SK-N-SH (cell line): ENCODE measurements at regions not wholly inside any gene's neighbourhood (a gene's known extent, or its start where the extent isn't known, plus 50 kb on each side); places are given as distances from the start of the nearest gene placed in this dataset.
A peak's percentile ranks its signal among the peaks of the same experiment; 100 is the strongest.

Experiments
- CTCF ChIA-PET: fragments of 300-600, 350-600 bp; formaldehyde crosslinking; extraction: SDS; loops from one replicate; lab custom pipeline; 2021; lab: Yijun Ruan, JAX
- POLR2A ChIA-PET: fragments of 350-600 bp; sonication (Branson Sonifier 250); formaldehyde crosslinking; extraction: SDS; loops from one replicate; lab custom pipeline; 2020; ENCODE audit warnings: antibody characterized with exemption, inconsistent platforms; lab: Yijun Ruan, JAX
- DNase-seq: peaks from one replicate; pipeline ENCODE4 v3.0.0; 2012
- H2AFZ ChIP-seq: fragments of 200-600 bp; sonication (generic); 2 replicates; pipeline ENCODE4 v1.8.1; 2016; ENCODE audit warnings: antibody characterized with exemption, mild to moderate bottlenecking, low read depth
- H3F3A ChIP-seq: fragments of 200-600 bp; sonication (generic); replicated peaks from 2 replicates; pipeline ENCODE3; 2016; ENCODE audit warnings: antibody characterized with exemption, mild to moderate bottlenecking; ENCODE audit not compliant: insufficient read depth
- H3K27ac ChIP-seq, 2 experiments: fragments of 200-500 bp in 1 of 2; fragments of 200-600 bp in 1 of 2; sonication (Bioruptor generic) in 1 of 2; sonication (generic), shearing (Covaris generic) in 1 of 2; 2 replicates each; pipeline versions ENCODE4 v1.5.1 to v1.6.1; 2014 to 2016; ENCODE audit warnings: low read depth in 2 of 2, inconsistent platforms in 1 of 2, low read length in 1 of 2, mild to moderate bottlenecking in 1 of 2, mixed read lengths in 1 of 2
- H3K27me3 ChIP-seq: fragments of 200-600 bp; sonication (generic), shearing (Covaris generic); 2 replicates; pipeline ENCODE4 v1.6.1; 2016; ENCODE audit warnings: mixed run types; ENCODE audit not compliant: insufficient read depth
- H3K36me3 ChIP-seq, 2 experiments: fragments of 200-500 bp in 1 of 2; fragments of 200-600 bp in 1 of 2; sonication (Bioruptor generic) in 1 of 2; sonication (generic) in 1 of 2; replicated peaks in 1 of 2; 2 replicates each; pipeline versions ENCODE3 to v1.5.1; 2014 to 2016; ENCODE audit warnings: low read length in 1 of 2, mild to moderate bottlenecking in 1 of 2; ENCODE audit not compliant: insufficient read depth in 2 of 2, control insufficient read depth in 1 of 2
- H3K4me1 ChIP-seq, 2 experiments: fragments of 200-500 bp in 1 of 2; fragments of 200-600 bp in 1 of 2; sonication (Bioruptor generic) in 1 of 2; sonication (generic), shearing (Covaris generic) in 1 of 2; 2 replicates each; pipeline versions ENCODE4 v1.5.1 to v1.6.1; 2014 to 2016; ENCODE audit warnings: low read depth in 1 of 2, low read length in 1 of 2, mixed run types in 1 of 2; ENCODE audit not compliant: insufficient read depth in 2 of 2, control insufficient read depth in 1 of 2
- H3K4me2 ChIP-seq: fragments of 200-600 bp; sonication (generic), shearing (Covaris generic); 2 replicates; pipeline ENCODE4 v1.6.1; 2017; ENCODE audit warnings: mixed run types
- H3K4me3 ChIP-seq, 2 experiments: fragments of 200-500 bp in 1 of 2; fragments of 200-600 bp in 1 of 2; sonication (Bioruptor generic) in 1 of 2; sonication (generic), shearing (Covaris generic) in 1 of 2; 2 replicates each; pipeline versions ENCODE4 v1.5.1 to v1.8.1; 2014 to 2016; ENCODE audit warnings: low read depth in 2 of 2, inconsistent platforms in 1 of 2, low read length in 1 of 2, mild to moderate bottlenecking in 1 of 2, mixed read lengths in 1 of 2, moderate library complexity in 1 of 2
- H3K79me2 ChIP-seq: fragments of 200-600 bp; sonication (generic); 2 replicates; pipeline ENCODE4 v1.8.1; 2017; ENCODE audit warnings: mild to moderate bottlenecking; ENCODE audit not compliant: insufficient read depth
- H3K9ac ChIP-seq: fragments of 200-600 bp; sonication (generic); 2 replicates; pipeline ENCODE4 v1.6.1; 2017; ENCODE audit warnings: mixed run types
- H3K9me2 ChIP-seq: fragments of 200-600 bp; sonication (generic); 2 replicates; pipeline ENCODE4 v1.6.1; 2017; ENCODE audit warnings: mixed run types
- H3K9me3 ChIP-seq: fragments of 200-600 bp; sonication (generic); 2 replicates; pipeline ENCODE4 v1.6.1; 2017; ENCODE audit warnings: mixed run types, mild to moderate bottlenecking, moderate library complexity
- H4K20me1 ChIP-seq: fragments of 200-600 bp; sonication (generic); 2 replicates; pipeline ENCODE4 v1.6.1; 2017; ENCODE audit warnings: mild to moderate bottlenecking, mixed run types; ENCODE audit not compliant: insufficient read depth
- NRF1 ChIP-seq: IDR thresholded peaks from 2 replicates; pipeline ENCODE4 v1.6.1; 2012; ENCODE audit warnings: low read depth, mild to moderate bottlenecking, low read length
- RAD21 ChIP-seq: IDR thresholded peaks from 2 replicates; pipeline ENCODE4 v1.6.1; 2012; ENCODE audit warnings: mild to moderate bottlenecking, low read length
- SMC3 ChIP-seq: IDR thresholded peaks from 2 replicates; pipeline ENCODE4 v1.6.1; 2012; ENCODE audit warnings: low read depth, low read length, improper control_type of control experiment
- TAF1 ChIP-seq: IDR thresholded peaks from 2 replicates; pipeline ENCODE4 v1.6.1; 2012; ENCODE audit warnings: low read depth, mild to moderate bottlenecking, low read length, moderate library complexity, borderline replicate concordance
- WGBS: methylation state at CpG from one replicate; pipeline ENCODE4 v1.1.6; 2017; ENCODE audit warnings: low lambda C conversion rate; 5-methylcytosine and 5-hydroxymethylcytosine counted together
- TF ChIP-seq, protein P1 (sequence below): IDR thresholded peaks from 2 replicates; pipeline ENCODE4 v1.6.1; 2012; ENCODE audit warnings: mild to moderate bottlenecking, low read depth, low read length, moderate library complexity

DNA sequence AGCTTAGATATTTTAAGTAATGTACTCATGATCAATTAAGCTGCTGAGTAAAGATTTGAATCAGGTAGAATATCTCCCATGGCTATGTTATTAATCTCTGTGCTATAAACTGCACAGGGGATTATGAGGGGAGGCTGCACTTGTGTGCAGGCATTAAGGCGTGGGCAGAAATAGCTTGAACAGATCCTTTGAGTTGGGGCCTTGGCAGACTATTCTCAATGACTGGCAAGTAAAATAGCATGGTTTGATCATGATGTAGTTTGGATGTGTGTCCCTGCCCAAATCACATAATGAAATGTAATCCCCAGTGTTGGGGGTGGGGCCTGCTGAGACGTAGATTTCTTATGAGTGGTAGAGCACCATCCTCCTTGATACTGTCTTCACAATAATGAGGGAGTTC, 220.3 kb downstream of the PLPP3 start (continued):
- TF ChIP-seq, protein P1, sequence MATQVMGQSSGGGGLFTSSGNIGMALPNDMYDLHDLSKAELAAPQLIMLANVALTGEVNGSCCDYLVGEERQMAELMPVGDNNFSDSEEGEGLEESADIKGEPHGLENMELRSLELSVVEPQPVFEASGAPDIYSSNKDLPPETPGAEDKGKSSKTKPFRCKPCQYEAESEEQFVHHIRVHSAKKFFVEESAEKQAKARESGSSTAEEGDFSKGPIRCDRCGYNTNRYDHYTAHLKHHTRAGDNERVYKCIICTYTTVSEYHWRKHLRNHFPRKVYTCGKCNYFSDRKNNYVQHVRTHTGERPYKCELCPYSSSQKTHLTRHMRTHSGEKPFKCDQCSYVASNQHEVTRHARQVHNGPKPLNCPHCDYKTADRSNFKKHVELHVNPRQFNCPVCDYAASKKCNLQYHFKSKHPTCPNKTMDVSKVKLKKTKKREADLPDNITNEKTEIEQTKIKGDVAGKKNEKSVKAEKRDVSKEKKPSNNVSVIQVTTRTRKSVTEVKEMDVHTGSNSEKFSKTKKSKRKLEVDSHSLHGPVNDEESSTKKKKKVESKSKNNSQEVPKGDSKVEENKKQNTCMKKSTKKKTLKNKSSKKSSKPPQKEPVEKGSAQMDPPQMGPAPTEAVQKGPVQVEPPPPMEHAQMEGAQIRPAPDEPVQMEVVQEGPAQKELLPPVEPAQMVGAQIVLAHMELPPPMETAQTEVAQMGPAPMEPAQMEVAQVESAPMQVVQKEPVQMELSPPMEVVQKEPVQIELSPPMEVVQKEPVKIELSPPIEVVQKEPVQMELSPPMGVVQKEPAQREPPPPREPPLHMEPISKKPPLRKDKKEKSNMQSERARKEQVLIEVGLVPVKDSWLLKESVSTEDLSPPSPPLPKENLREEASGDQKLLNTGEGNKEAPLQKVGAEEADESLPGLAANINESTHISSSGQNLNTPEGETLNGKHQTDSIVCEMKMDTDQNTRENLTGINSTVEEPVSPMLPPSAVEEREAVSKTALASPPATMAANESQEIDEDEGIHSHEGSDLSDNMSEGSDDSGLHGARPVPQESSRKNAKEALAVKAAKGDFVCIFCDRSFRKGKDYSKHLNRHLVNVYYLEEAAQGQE = no peak

DNA sequence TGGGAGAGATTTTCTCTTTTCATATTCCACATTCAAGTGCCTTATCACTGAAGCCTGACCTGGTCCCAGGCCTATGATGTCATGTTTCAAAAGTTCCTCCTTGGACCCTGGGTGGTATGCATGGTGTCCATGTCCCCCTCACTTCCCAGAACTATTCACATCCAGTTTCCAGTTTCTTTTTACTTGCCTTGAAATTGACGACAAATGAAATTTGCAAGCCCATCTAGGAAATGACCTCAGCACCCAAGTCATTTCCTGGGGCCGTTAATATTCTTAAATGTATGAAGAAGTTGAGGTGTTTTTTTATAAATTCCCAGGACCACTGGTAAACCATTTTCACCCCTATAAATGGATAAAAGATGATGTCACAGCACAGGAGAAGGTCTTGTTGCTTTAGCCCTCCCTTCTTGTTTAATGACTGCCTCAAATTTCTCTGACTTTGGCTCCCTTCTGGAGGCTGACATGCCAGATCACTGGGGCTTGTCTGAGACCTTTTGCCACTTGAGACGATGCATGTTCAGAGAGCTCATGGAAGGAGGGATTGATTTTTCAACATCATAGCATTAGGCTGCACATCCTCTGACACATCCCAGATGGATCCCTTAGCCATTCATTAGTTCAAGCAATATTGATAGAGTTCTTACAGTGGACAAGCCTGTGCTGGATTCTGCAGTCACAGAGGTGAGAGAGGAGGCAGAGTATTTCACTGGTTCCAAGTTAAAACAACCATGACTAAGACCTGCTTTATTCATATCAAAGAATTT, 221.3 kb downstream of the PLPP3 start:
- Histone ChIP-seq H4K20me1 (no peaks in the 10 kb centered on the region), H3K27ac (no peak overlapping the region; a peak in 1 of 4 replicates), H3K4me3 (no peak overlapping the region), H3K36me3 (no peaks in the 10 kb centered on the region), H3K79me2 (no peaks in the 10 kb centered on the region), H3K4me1 (peaks cover 13 to 17% of the 10 kb centered on the region in 2 experiments; a peak in 3 of 4 replicates), H3K9me2 (no peaks in the 10 kb centered on the region), H3K9me3 (no peaks in the 10 kb centered on the region), H2AFZ (peak overlapping the region; percentile 44; the same call in 1 of the 2 replicates), H3K27me3 (no peaks in the 10 kb centered on the region), H3F3A (no peaks in the 10 kb centered on the region), H3K4me2 (no peak overlapping the region), H3K9ac (no peak overlapping the region)
- WGBS = 50% methylated on average over 3 of the region's 3 CpGs
- TF ChIP-seq SMC3 (no peak), NRF1 (no peak), RAD21 (no peak), TAF1 (no peak)
- CTCF ChIA-PET = no interaction called here
- no peak for DNase-seq
- POLR2A ChIA-PET = no interaction called here

DNA sequence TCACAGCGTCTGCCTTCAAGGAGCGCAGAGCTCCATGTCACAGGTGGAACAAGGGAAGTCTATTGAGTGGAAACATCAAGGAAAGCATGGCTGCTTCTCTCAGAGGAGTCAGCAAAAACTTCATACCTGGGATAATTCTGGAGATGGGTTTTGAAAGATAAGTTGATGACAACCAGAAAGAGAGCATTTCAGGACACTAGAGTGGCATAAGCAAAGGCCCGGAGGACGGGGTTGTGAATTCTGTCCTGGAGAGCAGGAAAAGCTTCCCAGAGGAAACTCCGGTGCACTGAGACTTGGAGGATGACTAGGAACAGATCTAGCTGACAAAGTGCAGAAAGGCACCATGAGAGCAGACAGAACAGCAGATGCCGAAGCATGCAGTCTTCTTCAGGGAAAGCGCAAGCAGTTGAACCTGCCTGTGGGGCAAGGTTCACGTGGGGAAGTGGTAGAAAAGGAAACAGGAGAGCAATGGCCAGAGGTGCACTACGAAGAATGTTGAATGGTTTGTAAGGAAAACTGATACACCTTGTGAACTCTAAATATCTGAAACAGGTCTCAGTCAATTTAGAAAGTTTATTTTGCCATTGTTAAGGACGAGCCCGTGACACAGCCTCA, 222.9 kb downstream of the PLPP3 start:
- no peak for DNase-seq
- Histone ChIP-seq H3K4me2 (no peak overlapping the region), H3K9me3 (no peaks in the 10 kb centered on the region), H3F3A (no peaks in the 10 kb centered on the region), H3K9ac (no peak overlapping the region), H3K4me1 (peaks cover 5 to 8% of the 10 kb centered on the region in 2 experiments; a peak in 3 of 4 replicates), H3K27me3 (no peaks in the 10 kb centered on the region), H4K20me1 (no peaks in the 10 kb centered on the region), H2AFZ (no peak overlapping the region), H3K4me3 (no peak overlapping the region), H3K36me3 (no peaks in the 10 kb centered on the region), H3K79me2 (no peaks in the 10 kb centered on the region), H3K9me2 (no peaks in the 10 kb centered on the region), H3K27ac (peak overlapping the region in 1 of 2 experiments; percentile 28; a peak in 1 of 4 replicates)
- CTCF ChIA-PET = no interaction called here
- POLR2A ChIA-PET = no interaction called here
- TF ChIP-seq SMC3 = no peak
- 95% methylated on average over 11 of the region's 11 CpGs for WGBS
